Hepatic stellate cell (primary cell): ENCODE measurements at regions not wholly inside any gene's neighbourhood (a gene's known extent, or its start where the extent isn't known, plus 50 kb on each side); places are given as distances from the start of the nearest gene placed in this dataset.

Experiments
- DNase-seq: peaks from one replicate; pipeline ENCODE4 v3.0.0; 2011; ENCODE audit warnings: low spot score

- DNase-seq = no peak
Measured at GRCh38 chr4:31058656-31059055, 338.5 kb downstream of the PCDH7 start.

GRCh38 chr4:31059753-31060522, 339.8 kb downstream of the PCDH7 start:
- no peak for DNase-seq

GRCh38 chr4:31065086-31065485, 344.9 kb downstream of the PCDH7 start:
- DNase-seq = no peak

GRCh38 chr4:31068257-31069075, 348.3 kb downstream of the PCDH7 start:
- no peak for DNase-seq

- no peak for DNase-seq
Measured at GRCh38 chr4:31069151-31069550, 349.0 kb downstream of the PCDH7 start.

- no peak for DNase-seq
Measured at GRCh38 chr4:31071508-31072486, 351.6 kb downstream of the PCDH7 start.

GRCh38 chr4:31075969-31076368, 355.8 kb downstream of the PCDH7 start:
- DNase-seq = no peak

GRCh38 chr4:31078661-31079060, 358.5 kb downstream of the PCDH7 start:
- no peak for DNase-seq

GRCh38 chr4:31080887-31081286, 360.7 kb downstream of the PCDH7 start:
- DNase-seq = no peak

- DNase-seq = peak; percentile 22
Measured at GRCh38 chr4:31081366-31081765, 361.2 kb downstream of the PCDH7 start.

- DNase-seq = no peak
Measured at GRCh38 chr4:31083456-31083855, 363.3 kb downstream of the PCDH7 start.

GRCh38 chr4:31084806-31085416, 364.7 kb downstream of the PCDH7 start:
- DNase-seq = no peak

- no peak for DNase-seq
Measured at GRCh38 chr4:31085689-31086088, 365.5 kb downstream of the PCDH7 start.

GRCh38 chr4:31086756-31087330, 366.7 kb downstream of the PCDH7 start:
- no peak for DNase-seq

- DNase-seq = no peak
Measured at GRCh38 chr4:31088600-31089230, 368.5 kb downstream of the PCDH7 start.

GRCh38 chr4:31089815-31090214, 369.6 kb downstream of the PCDH7 start:
- DNase-seq = no peak

GRCh38 chr4:31094474-31094873, 374.3 kb downstream of the PCDH7 start:
- DNase-seq = no peak

GRCh38 chr4:31097999-31098398, 377.8 kb downstream of the PCDH7 start:
- no peak for DNase-seq

- no peak for DNase-seq
Measured at GRCh38 chr4:31100536-31100935, 380.4 kb downstream of the PCDH7 start.

- DNase-seq = no peak
Measured at GRCh38 chr4:31104043-31104442, 383.9 kb downstream of the PCDH7 start.

GRCh38 chr4:31104577-31104976, 384.4 kb downstream of the PCDH7 start:
- no peak for DNase-seq
